NCI-H2107 treated with DMSO at 0.1 percent for 48 hours (cell line): ENCODE measurements at regions not wholly inside any gene's neighbourhood (a gene's known extent, or its start where the extent isn't known, plus 50 kb on each side); places are given as distances from the start of the nearest gene placed in this dataset.

ENCODE experiments used
- DNase-seq: peaks from one replicate; lab custom pipeline; 2025; ENCODE audit not compliant: unreplicated experiment; lab: John Stamatoyannopoulos, UW

DNA sequence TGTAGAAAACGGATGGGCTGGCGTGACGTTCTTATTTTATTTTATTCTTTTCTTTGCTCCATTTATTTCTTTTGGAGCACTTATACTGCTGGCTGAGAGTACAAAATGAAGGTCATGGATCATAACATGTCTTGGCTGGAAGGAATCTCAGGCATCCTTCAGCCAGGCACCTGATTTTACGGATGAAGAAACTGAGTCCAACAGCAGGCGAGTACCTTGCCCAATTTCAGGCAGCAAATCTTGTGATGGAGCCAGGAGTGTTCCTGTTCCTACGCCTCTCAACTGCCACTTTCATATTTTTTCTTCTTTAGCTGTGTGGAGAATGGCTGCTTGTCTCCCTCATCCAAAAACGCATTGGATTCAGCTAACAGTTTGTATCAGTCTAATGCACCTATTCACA, 332.1 kb upstream of the IGFBP7 start:
- no peak for DNase-seq

DNA sequence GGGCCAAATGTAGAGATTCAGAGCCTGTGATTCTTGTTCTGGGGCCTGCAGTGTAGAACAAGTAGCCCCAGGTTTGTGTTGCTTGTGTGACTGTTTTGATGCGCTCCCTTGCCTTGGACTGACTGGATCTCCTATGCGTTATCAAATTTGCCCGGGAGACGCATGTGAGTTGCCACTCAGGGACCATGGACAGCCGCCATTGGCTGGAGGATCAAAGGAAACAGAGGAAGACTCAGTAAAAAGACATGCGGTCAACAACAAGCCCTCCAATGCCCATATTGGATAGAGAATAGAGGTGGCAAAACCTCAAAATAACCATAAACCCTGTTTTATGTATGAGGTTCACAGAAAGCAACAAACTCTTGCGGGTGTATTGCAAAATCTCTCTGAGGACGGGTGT, 327.5 kb upstream of the IGFBP7 start:
- no peak for DNase-seq

DNA sequence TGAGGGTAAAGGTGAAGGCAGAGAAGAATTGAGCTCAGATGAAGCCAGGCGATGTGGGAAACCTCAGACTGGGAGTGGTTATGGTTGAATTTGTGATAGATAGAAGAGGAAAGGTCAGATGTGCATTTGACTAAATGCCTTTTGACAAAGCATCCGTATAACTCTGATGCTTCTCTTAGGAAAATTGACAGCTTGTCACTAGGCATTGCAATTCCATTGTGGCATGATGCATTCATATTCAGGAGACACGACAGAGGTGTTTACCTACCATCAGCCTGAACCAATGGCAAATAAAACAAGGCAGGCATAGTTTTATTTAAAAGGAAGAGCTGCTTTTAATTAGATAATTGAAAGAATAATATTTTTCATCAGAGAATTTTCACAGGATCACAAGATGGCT, 325.1 kb upstream of the IGFBP7 start:
- DNase-seq, result no peak

DNA sequence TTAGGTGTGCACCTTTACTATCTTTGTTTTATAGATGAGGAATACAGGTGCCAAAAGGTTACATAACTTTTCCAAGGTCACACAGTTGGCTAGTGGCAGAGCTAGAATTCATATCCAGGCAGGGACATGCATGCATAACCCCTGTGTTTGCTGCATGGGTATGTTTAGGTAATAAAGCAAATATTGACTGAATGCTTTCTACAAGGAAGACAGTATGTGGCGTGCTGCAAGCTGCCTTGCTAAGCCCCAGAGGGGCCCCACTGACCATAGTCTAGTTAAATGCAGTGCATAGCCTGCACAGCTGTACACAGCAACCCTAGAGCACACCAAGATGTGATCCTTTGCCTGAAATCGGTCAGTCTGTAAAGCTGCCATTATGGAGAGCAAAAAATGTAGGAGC, 320.5 kb upstream of the IGFBP7 start:
- no peak for DNase-seq

DNA sequence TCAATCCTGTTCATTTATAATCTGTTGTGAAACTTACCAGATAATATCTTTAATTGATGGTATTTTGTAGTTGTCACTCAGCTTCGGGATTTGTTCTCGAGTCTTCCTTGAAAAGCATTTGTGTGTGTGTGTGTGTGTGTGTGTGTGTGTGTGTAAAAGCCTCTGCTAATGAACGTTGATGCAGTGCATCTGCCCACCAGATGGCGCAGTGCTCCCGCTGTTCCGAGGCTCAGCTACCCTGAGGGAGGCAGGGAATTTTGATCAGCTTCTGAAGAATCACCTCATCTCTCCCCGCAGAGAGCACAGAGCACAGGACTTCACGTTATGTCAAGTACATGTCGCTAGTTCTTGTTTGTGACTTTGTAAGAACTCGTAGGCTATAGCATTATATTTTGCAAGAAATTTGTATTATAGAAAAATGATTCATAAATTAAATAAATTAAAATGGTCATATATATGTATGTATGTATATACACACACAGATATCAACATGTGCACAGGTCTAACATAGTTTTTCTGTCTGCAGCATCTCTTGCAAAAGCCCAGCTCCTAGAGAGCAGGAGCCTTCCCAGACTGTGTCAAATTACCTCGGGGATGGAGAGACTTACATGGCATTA, 316.7 kb upstream of the IGFBP7 start:
- DNase-seq, result peak; percentile 5

DNA sequence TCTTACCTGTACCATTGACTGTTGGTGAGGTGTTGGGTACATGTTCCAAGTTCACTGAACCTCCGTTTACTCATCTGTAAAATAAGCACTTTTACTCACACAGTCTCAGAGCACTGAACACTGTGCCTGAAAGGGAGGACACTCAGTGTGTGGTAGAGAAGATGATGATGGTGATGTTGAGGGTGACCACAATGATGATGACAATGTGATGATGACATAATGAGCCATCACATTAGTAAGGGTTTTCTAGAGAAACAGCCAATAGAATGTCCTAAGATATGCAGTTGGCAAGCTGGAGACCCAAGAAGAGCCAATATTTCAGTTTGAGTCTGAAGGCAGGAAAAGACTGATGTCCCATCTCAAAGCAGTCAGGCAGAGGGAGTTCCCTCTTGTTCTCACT, 315.4 kb upstream of the IGFBP7 start:
- no peak for DNase-seq

DNA sequence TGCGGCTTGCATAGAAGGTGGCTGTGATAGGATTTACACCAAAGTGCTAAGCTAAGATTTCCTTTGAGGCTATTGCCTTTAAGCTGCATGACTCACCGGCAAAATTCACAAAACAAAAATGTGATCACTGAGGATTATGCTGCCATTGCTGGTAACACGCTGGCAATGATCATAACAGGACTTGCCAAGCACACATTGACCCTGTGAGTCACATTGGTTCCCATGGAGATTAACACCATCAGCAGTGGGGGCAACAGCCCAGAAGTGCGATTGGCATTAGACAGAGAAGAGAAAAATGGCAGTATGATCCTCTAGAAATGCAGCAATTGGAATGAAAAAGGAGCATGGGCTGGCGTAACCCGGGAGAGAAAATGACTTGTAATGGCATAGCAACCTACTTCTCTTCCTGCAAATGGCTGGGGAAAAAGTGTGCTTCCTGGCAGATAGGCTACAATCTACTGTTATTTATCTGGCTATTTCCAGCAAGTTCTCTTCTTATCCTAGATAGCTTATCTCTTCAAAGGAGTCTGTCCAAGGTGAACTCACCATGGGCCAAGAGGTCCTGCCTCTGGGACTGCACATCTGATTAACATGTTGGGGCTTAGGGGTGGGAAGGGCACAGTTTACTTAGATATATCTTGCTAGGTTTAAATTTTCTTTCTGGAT, 314.2 kb upstream of the IGFBP7 start:
- no peak for DNase-seq

DNA sequence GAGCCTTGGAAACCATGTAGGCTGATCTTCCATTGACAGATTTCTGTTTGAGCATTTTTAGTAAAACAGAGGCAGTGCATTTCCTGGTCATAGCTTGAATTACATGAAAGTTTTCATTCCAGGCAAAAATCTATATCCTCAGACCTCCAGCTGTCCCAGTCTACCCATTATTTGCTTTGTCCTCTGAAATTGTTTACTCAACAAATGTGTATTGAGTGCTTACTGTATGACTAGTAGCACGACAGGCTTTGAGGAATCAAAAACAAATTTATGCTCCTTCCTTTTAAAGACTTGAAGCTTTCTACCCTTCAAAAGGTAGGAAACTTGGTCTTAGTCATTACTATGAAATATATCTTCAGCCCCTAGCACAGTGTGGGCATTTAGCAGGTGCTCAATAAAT, 307.9 kb upstream of the IGFBP7 start:
- no peak for DNase-seq

DNA sequence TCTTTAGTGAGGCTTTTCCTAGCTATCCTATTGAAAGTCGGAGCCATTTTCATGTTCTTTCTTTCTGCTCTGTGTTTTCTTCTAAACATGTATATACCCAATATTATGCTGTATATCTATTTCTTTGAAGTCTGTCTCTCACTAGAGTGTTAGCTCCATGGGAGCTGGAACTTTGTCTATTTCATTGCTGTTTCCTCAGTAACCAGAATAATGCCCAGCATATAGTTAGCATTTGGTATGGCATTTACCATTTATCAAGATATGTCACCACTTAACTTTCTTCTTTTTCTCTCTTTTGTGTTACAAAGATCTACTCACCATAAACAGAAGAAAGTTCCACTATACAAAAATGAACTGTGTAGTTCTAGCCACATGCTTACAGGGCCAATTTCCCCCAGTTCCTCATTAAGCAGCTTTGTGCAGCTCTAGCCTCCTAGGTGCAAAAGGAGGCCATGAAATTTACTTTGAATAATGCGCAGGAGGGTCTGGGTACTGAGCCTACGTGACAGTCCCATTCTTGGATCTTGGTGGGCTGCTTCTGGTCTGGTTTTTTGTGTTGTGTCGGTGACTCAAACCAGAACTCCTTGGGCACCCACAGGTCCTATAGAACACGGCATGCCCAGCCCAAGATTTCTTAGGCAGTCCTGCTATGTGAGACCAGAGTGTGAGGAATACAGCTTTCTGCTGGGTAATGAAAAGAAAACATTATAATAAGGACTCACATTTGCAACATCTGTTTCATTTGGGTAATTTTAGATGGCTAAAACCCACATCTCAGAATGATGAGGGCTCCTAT, 302.3 kb upstream of the IGFBP7 start:
- DNase-seq, result no peak

DNA sequence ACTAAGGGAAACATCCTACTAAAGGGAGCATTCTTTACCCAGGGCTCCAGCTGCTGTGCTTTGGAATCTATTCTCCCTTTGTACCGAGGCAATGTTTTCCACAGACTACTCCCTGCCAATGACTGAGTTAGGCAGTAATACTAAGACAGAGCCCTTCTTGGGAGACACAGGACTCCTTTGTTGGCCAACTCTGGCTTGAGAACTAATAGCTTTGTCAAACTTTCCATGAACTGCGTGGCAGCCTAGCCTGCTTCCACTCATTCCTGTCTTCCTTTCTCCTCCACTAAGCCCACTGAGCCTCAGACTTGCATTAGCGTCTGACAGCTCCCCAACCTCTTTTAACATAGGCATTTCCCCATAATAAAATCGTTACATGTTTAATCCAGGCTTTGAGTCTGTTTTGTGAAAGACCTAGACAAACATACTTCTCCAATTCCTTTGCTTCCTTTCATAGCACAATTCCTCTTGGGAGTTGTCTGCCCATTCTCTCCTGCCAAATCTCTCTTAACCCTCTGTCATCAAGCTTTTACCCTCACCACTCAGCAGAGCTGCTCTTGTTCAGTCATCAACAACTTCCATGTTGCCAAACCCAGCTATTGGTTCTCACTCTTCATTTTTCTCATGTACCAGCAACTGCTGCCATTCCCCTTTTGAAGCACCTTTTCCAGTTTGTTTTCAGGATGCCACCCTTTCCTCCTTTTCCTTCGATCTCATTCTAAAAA, 300.3 kb upstream of the IGFBP7 start:
- DNase-seq, result no peak

DNA sequence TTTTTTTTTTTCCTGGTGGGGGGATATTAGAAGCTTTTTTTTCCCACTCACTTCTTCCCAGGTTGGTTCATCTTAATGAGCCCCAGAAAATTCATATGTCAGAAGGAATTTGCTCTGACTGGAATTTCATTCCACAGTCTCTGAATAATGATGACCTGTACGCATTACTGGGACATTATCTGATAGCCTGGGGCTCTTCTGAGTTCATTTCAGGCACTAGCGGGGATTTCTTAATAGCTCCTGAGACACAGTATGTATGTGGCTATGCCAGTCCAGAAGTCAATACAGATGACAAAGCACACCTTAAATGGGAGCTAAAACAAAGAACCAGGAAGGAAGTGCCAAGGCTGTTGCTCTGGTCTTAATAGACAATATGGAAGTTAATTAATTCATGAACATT, 295.2 kb upstream of the IGFBP7 start:
- DNase-seq, result no peak

DNA sequence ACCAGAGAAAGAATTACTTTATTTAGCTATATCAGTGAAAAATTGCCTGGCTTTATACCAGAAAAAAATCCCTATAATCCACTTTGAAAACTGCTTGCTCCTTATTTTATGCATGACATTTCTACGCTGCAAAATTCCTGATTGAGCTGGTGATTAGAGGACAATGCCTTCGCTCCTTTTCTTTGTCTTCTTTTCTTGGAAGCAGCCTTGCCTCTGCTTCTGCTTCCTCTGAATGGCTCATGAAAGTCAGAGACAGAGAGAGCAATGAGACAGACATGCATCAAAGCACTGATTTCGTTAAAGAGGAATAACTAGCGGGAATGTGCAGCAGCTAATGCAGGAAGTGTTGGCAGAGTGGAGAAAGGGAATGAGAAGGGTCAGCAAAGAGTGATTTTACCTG, 294.3 kb upstream of the IGFBP7 start:
- DNase-seq, result no peak

DNA sequence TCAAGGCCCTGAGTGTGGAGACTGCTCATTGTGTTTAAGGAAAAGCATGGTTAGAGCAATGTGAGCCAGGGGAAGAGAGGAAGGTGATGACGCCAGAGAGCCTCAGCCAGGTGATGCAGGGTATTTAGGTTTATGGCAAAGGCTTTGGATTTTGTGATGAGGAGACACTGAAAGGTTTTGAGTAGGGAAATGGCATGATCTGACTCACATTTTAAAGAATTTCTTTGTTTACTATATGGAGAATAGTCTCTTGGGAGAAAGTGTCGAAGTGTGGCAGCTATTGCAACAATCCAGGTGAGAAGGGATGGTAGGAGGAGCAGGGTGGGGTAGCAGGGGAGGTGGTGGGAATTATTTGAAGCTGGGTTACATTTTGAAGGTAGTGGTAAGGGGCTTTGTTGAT, 293.4 kb upstream of the IGFBP7 start:
- DNase-seq, result no peak

DNA sequence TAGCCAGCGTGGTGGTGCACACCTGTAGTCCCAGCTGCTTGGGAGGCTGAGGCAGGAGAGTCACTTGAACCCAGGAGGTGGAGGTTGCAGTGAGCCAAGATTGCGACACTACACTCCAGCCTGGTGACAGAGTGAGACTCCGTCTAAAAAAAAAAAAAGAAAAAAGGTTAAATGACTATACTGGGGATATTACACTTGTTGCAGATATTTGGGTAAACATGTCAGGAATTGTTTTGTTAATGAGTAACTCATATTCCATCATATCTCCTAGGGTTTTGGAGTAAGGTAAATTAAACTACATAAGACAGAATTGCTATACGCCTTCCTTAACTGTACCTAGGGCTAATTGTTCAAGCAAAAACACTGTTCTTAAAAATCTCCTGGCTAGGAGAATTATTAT, 291.4 kb upstream of the IGFBP7 start:
- DNase-seq, result no peak

DNA sequence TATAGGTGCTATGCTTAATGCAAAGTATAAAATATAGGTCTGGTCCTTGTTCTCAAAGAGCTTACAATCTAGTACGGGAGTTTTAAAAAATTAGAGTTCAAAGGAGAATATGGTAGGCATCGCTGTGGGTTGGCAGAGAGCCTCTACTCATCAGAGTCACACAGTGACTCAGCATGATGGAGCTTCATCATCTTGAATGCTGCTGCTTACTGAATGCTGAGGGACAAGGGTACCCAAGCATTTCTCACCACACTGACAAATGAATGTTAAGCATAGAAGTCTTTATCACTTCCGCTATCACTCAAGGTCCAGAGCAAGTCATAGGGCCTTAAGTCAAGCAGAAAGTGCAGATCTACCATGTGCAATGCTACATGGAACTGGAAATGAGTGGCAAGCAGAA, 268.6 kb upstream of the IGFBP7 start:
- DNase-seq, result no peak

DNA sequence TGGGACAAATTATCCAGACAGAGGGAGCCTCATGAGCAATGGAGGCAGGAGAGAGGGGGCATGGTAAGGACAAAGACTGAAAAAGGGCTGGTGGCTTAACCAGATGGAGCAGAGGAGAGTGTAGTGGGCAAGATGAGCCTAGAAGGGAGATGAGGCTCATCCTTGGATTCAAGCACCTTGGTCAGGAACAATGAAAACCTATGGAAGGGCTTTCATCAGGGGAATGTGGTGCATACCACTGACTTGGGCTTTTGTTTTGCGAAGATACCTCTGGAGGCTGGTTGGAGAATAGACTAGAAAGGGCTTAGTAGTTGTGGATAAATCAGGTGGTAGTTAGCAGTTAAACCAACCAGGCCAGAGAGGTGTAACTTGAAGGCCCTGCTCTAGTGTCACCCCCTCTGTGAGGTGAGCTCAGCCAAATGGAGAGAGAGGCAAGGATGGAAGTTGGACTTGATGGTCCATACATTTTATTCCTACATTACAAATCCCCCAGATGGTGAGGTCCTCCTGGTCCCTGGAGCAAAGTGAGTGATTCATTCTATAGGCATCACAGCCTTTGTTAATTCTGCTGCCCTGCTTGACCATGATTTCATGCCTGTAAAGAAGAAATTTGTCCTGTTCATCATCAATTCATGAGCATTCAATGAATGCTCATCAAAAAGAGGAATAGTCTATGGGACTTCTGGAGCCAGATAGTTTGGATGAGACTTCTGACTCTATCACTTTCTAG, 264.8 kb upstream of the IGFBP7 start:
- no peak for DNase-seq

DNA sequence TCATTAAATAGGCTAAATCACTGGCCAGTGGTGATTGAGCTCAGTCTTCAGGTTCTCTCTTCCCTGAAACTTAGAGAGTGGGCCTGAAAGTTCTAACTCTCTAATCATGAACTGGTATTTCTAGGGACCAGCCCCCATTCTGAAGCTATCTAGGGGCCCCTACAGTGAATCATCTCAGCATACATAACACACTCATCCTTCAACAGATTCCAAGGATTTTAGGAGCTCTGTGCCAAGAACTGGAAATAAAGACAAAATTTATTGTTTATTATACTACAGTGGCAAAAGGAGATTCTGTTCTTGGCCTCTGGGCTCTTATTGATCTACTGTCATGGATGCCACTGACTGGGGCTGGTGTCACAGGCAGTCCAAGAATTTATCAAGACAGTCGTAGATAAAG, 263.8 kb upstream of the IGFBP7 start:
- DNase-seq, result no peak

DNA sequence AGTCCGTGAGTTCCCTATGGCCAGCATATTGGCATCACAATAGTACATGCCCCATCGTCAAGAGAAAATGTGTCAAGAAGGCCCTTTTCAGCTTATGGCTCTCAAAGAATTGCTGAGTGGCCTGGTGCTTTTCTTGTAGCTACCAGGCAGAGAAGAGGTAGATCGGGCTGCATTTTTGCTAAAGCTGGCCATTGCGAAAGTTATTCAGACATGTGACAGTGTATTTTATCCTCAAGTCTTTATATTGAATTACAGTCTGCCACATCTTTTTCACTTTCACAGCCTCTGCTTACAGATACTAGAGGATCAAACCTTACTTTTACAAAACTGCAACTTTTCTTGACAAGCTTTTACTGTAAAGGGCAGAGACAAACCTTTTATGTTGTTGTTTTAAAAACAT, 261.5 kb upstream of the IGFBP7 start:
- DNase-seq, result no peak

DNA sequence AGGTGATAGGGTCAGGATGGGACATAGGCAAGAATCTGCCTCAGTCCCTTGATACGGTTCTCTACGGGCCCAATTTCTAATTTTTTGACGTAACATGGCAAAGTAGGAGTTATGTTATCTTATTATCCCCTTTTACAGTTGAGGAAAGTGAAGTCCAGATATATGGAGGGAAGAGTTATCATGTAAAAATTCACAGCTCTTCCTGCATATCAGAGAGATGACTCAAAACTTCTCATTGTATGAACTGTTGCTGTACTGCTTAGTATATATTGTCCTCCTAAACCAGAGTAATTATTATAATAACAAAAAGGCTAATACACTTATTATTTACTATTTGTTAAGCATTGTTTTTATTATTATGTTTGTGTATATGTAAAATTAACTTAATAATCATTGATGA, 260.5 kb upstream of the IGFBP7 start:
- DNase-seq, result no peak

DNA sequence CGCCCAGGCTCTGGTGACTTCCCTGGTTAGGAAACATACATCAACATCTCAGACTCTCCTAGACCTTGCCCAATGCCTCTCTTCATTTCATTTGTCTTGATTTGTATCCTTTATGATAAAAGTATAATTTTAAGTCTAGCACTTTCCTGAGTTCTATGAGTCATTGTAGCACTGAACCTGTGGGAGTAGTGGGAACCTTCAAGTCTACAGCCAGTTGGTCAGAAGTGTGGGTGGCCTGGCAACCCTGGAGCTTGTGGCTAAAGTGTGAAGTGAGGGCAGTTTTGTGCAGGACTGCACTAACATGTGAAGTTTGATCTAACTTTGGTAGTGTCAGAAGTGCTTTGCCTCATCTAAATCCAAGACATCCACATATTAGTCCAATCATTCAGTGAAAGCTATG, 259.3 kb upstream of the IGFBP7 start:
- no peak for DNase-seq

DNA sequence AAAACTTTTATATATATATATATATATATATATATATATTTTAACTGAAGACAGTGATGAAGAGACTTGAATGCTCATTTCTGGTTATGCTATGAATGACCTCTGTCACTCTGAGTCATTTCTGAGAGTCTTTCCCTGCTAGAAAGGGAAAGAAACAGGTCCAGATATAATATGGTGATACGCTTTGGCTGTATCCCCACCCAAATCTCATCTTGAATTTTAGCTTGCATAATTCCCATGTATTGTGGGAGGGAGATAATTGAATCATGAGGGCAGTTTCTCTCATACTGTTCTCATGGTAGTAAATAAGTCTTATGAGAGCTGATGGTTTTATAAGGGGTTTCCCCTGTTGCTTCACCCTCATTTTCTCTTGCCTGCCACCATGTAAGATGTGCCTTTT, 254.1 kb upstream of the IGFBP7 start:
- DNase-seq, result no peak
